NB4 (cell line): ENCODE measurements at regions not wholly inside any gene's neighbourhood (a gene's known extent, or its start where the extent isn't known, plus 50 kb on each side); places are given as distances from the start of the nearest gene placed in this dataset.

Source experiments
- CTCF ChIP-seq: IDR thresholded peaks from one replicate; pipeline ENCODE4 v1.5.1; 2012; ENCODE audit warnings: low read depth, low read length
- MYC ChIP-seq: IDR thresholded peaks from 2 replicates; pipeline ENCODE4 v1.6.1; 2011; ENCODE audit warnings: low read depth, low read length
- POLR2A ChIP-seq: IDR thresholded peaks from 2 replicates; pipeline ENCODE4 v1.6.1; 2011; ENCODE audit warnings: mild to moderate bottlenecking; ENCODE audit not compliant: insufficient read length; ENCODE audit errors: extremely low read depth

- TF ChIP-seq CTCF (no peak), POLR2A (no peak), MYC (no peak)
These were observed 82.3 kb upstream of the CST7 start for GRCh38 chr20:24866742-24867141.
